HG03139 (cell line): ENCODE measurements at regions not wholly inside any gene's neighbourhood (a gene's known extent, or its start where the extent isn't known, plus 50 kb on each side); places are given as distances from the start of the nearest gene placed in this dataset.

Experiments used
- ATAC-seq: cut with Tn5 transposase; IDR thresholded peaks from one replicate; pipeline ENCODE4 v1.9.1; 2021; ENCODE audit not compliant: unreplicated experiment

DNA sequence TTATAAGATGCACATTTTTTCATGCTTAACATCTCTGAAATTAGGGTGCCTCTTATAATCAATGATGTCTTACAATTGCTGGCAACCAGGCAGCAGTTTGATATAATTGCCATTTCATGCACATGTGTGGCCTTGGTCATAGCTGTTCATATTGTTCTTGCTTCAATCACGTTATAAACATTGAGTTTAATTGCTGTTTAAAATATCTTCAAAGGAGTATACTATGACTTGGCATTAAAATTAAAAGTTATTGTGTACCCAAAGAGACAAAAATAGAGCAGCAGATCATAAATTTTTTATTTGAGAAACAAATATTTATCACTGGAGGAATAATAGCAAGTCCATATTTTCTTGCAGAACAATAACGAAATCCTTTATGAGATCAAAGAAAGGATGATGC lies 325.5 kb downstream of the LMX1A start:
- no peak for ATAC-seq

DNA sequence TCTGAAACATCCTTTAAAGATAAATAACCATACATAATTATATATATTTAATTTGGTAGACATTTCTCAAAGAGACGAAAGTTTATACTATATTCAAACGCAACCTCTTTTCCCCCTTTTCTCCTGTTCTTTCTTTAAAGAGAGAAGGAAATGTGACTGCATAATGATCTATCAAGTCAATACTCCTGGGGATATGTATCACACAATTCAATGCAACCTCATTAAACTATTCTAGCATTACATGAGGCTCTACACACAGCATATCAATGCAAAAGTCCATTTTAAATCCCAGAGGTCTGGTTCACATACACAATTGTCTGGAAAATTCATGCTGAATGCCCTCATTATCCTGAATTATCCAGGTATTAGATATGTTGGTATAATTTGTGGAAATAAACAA lies 330.7 kb downstream of the LMX1A start:
- ATAC-seq: no peak

DNA sequence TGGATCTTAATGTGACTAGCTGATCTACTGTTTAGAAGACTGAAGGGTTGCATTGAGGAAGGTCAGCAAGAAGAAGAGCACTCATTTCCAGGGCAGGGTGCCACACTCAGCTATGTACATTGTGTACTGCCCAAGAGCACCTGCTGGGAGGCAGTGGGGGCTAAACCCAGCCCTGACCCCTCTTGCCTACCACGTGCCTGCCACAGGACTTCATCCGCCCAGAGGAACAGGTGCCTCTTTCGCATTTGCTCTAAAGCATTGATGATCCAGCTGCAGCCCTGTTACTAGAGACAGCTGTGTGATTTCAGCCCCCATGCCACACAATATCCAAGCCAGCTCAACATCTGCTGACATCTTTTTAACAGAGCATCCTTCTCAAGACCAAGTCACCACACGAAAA lies 341.8 kb downstream of the LMX1A start:
- ATAC-seq: no peak

DNA sequence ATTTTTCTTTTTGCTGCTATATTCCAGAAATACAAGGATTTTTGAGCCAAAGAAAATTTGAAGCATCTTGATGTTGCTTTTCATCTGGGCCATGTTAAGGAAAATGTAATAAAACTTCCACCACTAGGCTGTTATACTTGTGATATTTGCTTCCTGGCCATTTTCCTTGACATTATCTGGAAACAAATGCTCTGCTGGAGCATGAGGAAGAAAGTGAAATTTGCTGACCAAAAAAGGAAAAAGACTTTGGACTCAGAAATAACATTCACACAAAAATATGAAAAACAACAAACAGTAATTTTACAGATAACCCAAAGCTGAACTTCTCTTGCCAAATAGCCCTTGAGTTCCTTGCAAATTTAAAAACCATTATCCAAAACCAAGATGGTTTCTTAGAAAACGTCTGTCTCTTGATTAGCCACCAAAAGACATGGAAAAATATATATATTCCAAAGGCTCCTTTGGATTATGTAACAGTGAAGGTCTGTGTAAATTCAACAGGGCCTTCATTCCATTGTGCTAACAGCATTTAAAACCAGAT lies 344.5 kb downstream of the LMX1A start:
- ATAC-seq: no peak

DNA sequence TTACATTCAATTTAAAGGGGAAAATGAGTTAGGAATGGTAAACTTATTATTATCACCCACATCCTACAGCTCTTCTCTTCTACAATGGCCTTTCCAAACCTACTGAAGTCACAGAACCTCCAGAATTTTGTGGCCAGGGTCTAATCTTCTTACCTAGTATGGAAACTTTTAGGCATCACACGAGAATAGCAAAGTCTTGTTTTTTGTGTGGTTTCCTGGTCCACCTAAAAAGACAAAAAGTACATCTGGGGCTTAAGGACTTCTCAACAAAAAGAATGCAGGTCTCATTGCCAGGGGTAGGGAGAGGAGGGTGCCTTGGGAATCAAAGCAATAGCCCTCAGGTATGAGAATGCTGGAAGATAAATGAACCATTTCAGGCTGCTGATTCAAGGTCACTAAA lies 345.3 kb downstream of the LMX1A start:
- ATAC-seq: no peak

DNA sequence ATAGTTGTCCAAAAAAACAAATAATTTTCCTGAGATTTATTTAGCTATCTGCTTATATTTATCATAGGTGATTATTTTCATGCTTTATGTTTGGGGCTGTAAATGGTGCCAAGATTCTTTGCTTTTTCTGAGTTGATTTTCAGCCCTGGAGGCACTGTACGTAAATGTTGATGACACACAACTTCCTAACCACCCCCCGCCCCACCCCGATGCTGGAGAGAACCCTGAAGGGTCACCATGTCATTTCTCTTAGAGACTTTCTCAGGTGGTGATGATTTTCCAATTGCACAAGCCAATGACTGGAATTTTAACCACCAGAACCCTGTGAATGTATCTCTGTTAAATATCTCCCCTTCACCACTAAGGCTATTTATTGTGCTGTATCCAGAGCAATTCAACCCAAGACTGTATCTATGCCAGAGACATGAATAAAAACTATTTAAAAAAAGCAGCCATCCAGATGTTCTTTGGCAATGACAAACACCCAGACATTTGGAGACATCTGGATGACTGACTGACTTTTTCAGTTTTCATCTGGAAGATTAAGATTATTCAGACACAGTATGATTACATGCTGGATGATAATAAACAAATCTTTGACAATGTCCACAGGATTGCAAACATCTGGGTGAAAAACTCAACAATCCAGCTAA lies 346.0 kb downstream of the LMX1A start:
- no peak for ATAC-seq

DNA sequence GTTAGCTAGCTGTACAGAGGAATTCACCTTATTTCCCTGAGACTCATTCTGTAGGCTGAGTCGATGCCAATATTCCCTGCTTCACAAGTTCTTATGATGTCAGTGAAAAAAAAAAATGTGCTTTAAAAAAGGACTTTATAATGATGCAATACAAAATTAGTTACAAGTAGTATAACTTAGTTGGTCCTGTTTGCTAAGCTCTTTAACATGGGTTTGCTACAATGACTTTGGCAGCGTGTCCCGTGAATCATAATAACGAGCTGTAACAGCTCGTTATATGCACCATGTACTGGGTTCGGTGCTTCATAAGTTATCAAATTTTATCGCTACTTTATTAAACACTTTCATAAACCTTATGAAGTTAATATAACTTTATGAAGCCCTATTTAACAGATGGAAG lies 349.7 kb downstream of the LMX1A start:
- ATAC-seq: no peak

DNA sequence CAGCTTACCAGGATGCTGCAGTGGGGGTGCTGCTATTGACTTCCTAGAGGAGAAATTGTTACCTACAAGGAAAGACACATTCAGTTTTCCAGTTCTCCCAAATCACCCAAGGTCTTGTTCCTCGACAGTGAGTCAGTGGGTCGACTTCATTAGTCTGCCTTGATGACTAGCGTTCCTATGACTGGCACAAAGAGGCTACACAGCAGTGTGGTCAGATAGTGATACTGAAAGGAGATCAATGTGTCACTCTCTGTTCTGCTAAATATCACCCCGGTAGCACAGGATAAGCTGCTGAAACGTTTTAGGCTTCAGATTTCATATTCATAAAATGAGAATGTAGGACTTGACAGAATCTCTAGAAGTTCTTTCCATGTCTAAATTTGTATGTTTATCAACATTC lies 357.4 kb downstream of the LMX1A start:
- no peak for ATAC-seq

DNA sequence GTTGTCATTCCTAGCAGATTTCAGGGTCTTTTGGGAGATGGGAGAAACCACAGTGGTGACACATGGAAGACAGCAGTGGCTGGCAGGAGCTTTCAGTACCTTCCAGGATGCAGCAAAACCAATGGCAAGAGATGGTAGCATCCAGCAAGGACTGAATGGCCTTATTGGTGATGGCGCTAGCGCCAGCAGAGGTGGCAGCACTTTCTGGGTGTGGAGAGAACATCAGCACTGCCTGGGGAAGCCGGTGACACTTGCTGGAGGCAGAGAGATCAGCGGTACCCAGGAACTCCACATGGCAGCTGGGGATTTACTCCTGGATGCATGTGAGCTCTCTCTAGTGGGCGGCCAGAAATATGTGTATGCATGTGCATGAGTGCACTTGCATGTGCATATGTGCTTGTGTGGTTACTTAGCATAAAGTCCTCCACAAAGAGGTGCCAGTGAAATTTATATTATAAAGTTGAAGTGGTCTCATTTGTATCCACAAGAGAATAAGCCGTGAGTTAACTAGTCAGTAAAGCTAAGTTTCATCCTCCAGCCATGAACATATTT lies 364.7 kb downstream of the LMX1A start:
- no peak for ATAC-seq

DNA sequence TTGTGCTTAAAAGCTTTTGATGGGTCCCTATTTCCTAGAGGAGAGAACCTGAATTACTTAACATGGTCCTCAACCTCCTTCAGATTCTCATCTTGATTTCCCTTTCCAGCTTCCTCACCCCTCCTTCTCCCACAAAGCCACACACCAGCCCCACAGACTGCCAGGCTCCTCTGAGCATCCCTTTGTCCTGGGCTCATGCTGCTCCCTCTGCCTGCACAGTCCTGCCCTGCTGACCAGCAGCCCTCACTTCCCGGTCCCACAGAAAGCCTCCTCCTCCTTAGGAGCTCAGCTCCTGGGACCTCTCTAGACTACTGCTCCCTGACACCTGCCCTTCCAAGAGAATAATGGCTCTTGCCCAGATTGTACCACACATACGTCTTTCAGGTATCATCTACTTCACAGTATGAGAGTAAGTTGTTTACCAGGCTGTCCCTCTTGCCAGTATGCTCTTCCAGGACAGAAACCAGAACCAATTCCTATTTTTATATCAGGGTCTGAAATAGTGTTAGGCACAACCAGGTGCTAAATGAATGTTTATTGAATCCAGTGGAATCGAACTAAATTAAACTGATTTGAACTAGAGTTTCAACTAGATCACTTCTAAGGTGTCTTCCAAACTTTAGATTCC lies 373.4 kb downstream of the LMX1A start:
- ATAC-seq: no peak

DNA sequence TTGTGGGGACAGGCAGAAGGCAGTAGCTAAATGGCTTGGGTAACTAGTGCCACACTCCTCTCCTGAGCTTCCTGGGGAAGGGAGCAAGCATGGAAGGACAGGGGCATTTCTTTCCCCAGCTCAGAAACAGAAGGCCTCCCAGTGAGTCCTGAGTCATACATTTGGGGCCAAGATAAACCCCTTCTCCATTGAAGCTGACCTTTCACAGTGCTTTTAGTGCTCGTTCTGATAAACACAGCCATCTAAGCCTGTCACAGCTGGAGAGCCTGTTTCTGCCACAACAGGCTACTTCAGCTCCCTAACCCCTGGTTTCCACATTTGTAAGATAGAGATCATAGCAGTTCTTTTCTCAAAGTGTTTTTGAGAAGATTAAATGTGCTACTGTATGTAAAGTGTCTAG lies 374.0 kb downstream of the LMX1A start:
- ATAC-seq: no peak

DNA sequence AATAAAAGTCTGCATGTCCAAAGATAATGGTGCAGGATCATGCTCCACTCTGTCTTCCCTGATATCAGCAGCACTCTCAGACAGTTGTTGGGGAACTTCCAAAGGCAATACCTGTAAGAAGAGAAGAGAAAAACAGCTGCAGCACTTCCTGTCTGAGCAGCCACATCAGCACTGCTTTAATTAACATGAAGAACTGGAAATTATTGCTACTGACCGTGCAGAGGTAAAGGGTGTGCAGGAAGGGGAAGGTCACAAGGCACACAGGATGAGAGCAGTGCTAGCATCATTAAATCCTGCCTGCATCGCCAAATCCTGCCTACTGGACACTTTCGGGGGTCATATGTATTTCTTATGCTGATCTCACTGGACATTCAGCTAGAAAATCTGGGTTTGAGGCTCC lies 379.0 kb downstream of the LMX1A start:
- ATAC-seq: no peak

DNA sequence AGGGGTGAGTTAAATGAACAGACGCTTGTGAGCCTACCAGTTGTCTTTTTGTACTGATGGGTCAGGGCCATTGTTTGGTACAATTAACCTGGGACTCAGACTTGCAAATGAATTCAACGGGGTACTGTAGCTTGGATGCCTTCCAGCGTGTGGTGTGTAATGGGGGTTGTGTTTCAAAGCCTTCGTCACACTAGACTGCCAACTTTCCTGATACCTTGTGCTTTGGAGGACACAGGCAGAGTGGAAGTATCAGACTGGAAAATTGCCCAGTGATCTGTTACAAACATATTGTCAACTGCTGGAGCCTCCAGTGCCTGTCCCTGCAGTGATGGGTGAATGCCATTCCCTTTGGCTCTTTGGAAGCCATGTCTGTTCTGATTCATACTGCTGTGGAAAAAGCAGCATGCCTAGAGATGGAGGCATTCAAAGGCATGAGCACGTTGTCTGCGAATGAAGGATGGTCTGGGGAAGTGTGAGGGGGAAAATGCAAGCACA lies 384.5 kb downstream of the LMX1A start:
- ATAC-seq: no peak

DNA sequence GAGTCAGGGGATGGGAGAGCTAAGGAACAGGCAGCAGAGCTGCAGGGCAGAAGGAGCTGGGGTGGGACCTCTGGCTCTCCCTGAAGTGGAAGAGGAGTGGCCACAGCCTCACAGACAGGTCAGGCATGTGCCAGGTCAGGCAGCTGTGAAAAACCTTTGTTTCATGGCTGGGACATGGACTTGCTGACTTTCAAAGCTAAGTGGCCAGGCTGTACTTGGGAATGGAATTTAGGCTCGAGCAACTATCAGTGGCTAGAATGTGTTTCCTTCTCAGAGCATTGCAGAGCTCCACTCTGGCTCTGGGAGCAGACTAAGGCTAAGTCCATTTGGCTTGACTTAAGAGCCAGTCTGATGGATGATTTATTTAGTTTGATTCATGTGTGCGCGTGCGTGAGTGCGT lies 385.1 kb downstream of the LMX1A start:
- no peak for ATAC-seq

DNA sequence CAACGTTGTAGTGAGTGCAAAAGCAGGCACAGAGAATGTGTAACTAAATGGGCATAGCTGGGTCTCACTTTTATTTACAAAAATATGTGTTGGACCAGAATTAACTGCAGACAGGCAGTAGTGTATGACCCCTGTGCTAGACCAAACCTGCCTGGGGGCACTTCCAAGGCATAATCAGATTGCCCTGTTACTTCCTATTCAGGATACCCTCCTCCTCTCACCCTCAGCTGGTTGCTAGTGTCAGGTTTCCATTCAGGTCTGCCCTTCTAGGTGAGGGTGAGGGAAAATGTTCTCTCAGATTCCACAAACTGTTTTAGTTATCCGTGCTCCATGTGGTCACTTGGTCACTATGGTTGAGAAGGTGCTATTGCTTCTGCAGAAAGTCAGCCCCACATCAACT lies 387.3 kb downstream of the LMX1A start:
- ATAC-seq: no peak

DNA sequence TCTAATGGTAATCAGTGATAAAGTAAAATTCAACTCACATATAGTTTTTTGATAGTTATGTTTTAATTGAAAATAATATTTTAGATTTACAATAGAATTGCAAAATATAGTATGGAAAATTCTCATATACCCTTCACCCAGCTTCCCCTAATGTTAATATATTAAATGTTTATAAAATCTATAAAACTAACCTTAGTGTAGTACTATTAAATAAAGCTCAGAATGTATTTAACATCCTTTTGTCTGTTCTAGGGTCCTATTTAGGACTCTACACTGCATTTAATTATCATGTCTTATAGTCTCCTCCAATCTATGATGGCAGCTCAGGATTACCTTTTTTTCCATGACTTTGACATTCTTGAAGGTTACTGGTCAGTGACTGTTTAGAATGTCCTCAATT lies 389.2 kb downstream of the LMX1A start:
- no peak for ATAC-seq

DNA sequence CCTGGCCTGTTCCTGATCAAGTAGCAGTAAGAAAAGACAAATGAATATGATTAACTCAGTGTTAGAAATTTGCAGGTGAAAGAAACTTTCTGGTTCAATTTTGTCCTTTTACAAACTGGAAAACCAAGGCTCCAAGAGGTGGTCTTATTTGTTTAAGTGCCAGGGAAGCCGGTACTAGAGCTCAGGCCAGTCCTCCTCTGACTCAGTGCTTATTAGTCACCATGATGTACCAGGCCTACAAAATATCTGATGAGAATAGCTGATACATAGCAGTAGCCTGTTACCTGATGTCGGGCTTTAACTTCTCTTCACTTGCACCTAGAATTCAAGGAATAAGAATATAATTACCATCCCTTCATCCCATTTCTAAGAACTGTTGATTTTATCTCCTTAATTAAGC lies 394.8 kb downstream of the LMX1A start:
- no peak for ATAC-seq

DNA sequence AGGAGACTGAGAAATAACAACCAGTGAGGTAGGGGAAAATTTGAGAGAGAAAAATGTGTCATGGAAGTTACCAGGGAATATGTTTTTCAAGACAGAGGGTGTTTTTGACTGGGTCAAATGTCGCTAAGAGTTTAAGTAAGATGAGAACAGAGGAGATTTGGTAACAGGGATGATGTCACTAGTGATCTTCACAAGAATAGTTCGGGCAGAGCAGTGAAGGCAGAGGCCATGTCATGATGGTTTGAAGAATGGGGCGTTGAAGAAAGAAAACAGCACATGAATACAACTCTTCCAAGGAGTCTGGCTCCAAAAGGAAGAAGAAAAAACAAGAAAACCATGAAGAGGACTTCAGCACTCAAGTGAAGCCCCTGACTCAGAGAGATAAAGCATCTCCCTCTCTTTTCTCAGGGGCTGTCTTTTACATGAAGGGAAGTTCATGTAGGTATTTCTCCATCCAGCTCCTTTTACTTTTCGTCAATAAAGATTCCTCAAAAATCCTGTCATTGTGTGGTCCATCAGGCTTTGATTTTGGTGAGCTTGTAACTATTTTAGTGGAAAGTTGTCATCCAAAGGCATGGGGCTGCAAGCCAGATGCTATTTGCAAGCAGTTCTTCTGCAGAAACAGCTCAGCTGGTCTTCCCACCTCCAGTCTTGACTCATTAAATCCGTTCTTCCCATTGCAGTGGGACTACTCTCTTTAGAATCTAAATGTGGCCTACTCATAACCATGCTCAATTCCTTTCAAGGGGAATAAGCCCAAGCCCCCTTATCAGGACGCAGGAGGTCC lies 397.3 kb downstream of the LMX1A start:
- no peak for ATAC-seq

DNA sequence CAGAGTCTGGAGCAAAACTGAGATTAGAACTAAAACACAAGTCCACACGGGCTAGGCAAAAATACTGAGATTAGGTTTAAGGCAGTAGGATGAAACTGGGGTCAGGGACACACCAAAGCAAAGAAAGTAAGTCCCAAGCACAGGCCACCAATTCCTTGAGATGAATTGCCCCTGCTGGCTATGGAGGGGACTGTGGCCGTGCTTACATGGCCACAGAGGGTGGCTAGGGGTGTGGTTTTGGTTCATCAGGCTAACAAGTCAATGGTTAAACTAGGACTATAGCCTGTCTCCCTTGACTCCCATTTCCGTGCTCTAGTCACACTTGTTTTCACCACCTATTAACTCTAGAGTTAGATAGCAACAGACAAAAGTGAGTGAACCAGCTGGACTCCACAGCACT lies 394.8 kb downstream of the PBX1 start:
- ATAC-seq: no peak

DNA sequence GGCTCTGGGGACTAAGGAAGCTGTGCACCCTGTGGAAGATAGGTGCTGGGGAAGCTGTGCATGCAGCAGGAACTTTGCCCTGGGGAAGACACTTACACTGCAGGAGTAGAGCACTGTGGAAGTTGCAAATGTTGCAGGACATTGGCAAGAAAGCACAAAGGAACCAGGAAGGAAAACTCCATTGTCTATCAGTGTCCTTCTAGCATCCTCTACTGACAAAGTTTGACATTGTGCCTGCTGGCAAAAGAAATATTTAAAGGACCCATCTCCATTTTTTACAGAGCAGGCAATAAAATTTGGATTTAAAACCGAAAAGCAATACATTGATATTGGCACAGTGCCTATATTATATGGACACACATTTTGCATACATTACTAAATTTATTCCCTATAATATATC lies 394.1 kb downstream of the PBX1 start:
- ATAC-seq: no peak

DNA sequence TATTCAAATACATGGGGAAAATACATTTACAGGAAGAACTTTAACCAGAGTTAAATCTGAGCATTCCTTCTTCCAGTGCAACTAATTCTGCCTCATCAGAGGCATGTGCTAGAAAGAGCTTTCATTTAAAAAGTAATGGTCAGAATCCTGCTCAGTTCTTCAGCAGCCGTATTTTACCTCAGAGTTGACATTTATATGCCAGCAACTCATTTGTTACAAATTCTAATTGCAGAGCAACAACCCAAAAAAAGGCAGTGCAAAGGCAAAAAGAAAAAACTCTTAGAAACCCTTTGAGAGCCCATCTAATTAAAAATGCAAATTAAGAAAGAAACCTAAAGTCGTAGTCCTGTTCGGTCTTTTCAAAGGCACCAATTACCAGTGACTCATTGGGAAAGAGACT lies 392.5 kb downstream of the PBX1 start:
- ATAC-seq: no peak

DNA sequence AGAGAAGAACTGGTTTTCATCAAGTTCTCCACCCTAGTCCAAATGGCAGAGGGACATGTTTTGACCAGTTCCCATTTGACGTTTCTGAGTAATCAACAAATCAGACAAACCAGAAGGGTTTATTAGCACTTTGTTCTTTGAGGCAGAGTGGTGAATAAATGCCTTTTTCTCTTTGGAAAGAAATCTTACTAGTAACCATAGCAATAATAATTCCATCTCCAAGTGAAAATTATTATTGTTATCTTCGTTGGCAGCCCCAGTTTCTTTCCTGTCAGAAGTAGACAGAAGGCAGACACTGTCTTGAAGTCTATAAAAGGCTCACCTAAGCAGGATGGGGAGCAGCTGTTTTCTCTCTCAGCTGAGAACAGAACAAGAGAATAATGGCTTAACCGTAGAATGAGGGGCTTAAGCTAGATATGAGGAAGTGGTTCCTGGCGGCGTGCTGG lies 391.6 kb downstream of the PBX1 start:
- no peak for ATAC-seq
